Ishikawa (cell line): ENCODE measurements at regions not wholly inside any gene's neighbourhood (a gene's known extent, or its start where the extent isn't known, plus 50 kb on each side); places are given as distances from the start of the nearest gene placed in this dataset.

Experiments
- CEBPB ChIP-seq: IDR thresholded peaks from 2 replicates; pipeline ENCODE4 v1.6.1; 2012
- CREB1 ChIP-seq: IDR thresholded peaks from 2 replicates; pipeline ENCODE4 v1.6.1; 2012; ENCODE audit warnings: low read depth
- EGR1 ChIP-seq: IDR thresholded peaks from 2 replicates; pipeline ENCODE4 v1.6.1; 2012
- EP300 ChIP-seq: IDR thresholded peaks from 2 replicates; pipeline ENCODE4 v1.6.1; 2012; ENCODE audit warnings: borderline replicate concordance
- FOXM1 ChIP-seq: IDR thresholded peaks from 2 replicates; pipeline ENCODE4 v1.6.1; 2012; ENCODE audit warnings: low read depth, borderline replicate concordance
- MAX ChIP-seq: IDR thresholded peaks from 2 replicates; pipeline ENCODE4 v1.6.1; 2012
- NFIC ChIP-seq: IDR thresholded peaks from 2 replicates; pipeline ENCODE4 v1.6.1; 2012
- RAD21 ChIP-seq: IDR thresholded peaks from 2 replicates; pipeline ENCODE4 v1.6.1; 2012; ENCODE audit warnings: low read depth
- REST ChIP-seq: IDR thresholded peaks from 2 replicates; pipeline ENCODE4 v1.6.1; 2012; ENCODE audit warnings: low read depth, mild to moderate bottlenecking
- TAF1 ChIP-seq: IDR thresholded peaks from 2 replicates; pipeline ENCODE4 v1.6.1; 2012; ENCODE audit warnings: low read depth, mild to moderate bottlenecking
- TCF12 ChIP-seq: IDR thresholded peaks from 2 replicates; pipeline ENCODE4 v1.6.1; 2012; ENCODE audit warnings: low read depth
- TEAD4 ChIP-seq: IDR thresholded peaks from 2 replicates; pipeline ENCODE4 v1.6.1; 2012
- USF1 ChIP-seq: IDR thresholded peaks from 2 replicates; pipeline ENCODE4 v1.6.1; 2012
- YY1 ChIP-seq: IDR thresholded peaks from 2 replicates; pipeline ENCODE4 v1.6.1; 2012; ENCODE audit warnings: low read depth
- ZBTB7A ChIP-seq: IDR thresholded peaks from 2 replicates; pipeline ENCODE4 v1.6.1; 2012; ENCODE audit warnings: low read depth

- TF ChIP-seq FOXM1 (no peak), TCF12 (no peak), MAX (no peak), EP300 (no peak), CEBPB (no peak), REST (no peak), TEAD4 (no peak), ZBTB7A (no peak)
These were observed 315.4 kb upstream of the LMCD1 start for GRCh38 chr3:8186213-8186612.

GRCh38 chr3:8187996-8188395 is 313.6 kb upstream of the LMCD1 start:
- TF ChIP-seq TEAD4: no peak
- TF ChIP-seq RAD21: no peak
- TF ChIP-seq USF1: no peak
- TF ChIP-seq MAX: no peak
- no peak for TF ChIP-seq ZBTB7A
- no peak for TF ChIP-seq CEBPB
- no peak for TF ChIP-seq REST
- TF ChIP-seq EP300: no peak

- TF ChIP-seq NFIC: no peak
- TF ChIP-seq USF1: no peak
- TF ChIP-seq EGR1: no peak
- no peak for TF ChIP-seq CREB1
- no peak for TF ChIP-seq TCF12
- no peak for TF ChIP-seq RAD21
- TF ChIP-seq YY1: no peak
- no peak for TF ChIP-seq EP300
- TF ChIP-seq REST: no peak
- TF ChIP-seq CEBPB: no peak
- no peak for TF ChIP-seq MAX
These were observed 312.6 kb upstream of the LMCD1 start for GRCh38 chr3:8189051-8189450.

- TF ChIP-seq MAX: no peak
These were observed 310.2 kb upstream of the LMCD1 start for GRCh38 chr3:8191406-8191805.

- TF ChIP-seq EP300 (no peak), CEBPB (no peak), TEAD4 (no peak), CREB1 (no peak), RAD21 (no peak), REST (no peak), TCF12 (no peak), USF1 (no peak), TAF1 (no peak), NFIC (no peak), EGR1 (no peak)
These were observed 304.2 kb upstream of the LMCD1 start for GRCh38 chr3:8197384-8197783.
